ENCODE measurements at regions not wholly inside any gene's neighbourhood (a gene's known extent, or its start where the extent isn't known, plus 50 kb on each side); places are given as distances from the start of the nearest gene placed in this dataset.
"Not testable (repeated sequence)": the region's sequence is repeated elsewhere in the genome, so short reads cannot be mapped to it uniquely, and the experiment has no call there.

DNA sequence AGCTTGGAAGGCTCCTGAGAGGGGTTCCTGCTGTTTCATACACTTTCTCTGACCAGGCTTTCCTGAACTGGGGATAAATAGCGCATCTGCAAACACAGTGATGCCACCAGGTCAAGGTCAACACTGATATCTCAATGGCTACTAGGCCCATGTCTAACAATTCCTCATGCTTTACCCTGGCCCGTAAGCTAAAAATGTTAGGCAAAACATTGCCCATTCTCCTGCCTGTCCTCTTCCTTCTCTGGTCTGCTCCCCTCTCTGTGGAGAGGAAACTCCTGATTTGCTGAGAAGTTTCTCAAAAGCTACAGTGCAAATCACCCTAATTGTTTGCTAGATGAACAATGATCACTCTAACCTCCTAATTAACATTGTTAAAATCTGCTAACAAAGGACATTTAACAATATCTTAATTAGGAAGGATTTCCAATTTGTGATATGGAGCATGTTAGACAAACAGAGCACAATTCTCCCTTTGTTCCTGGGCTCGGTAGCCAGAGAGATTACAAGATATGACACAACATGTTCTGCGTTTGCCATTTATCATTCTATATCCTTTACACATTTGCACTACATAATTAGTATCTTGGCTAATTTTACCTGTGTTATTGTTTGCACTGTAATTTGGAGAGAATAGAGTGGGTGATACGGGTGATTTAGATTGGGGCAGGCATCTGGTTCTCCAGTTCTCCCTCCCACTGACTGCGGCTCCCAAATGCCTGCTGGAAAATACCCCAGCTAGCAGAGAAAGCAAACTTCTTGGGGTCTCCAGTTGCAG, 266.8 kb downstream of the CD83 start:
- intact Hi-C loops (cut with micrococcal nuclease): loop anchor here (5.0 kb wide), 1 partner anchor 68 kb away; no protein-coding TSS in a partner anchor

GRCh38 chr6:14386263-14386662, 268.7 kb downstream of the CD83 start:
- intact Hi-C loops (cut with micrococcal nuclease): no loop called here

GRCh38 chr6:14386668-14387067, 269.1 kb downstream of the CD83 start:
- intact Hi-C loops (cut with micrococcal nuclease): no loop called here

GRCh38 chr6:14388371-14388770, 270.8 kb downstream of the CD83 start:
- intact Hi-C loops (cut with micrococcal nuclease): no loop called here

- intact Hi-C loops (cut with micrococcal nuclease): not testable (repeated sequence)
These were observed 272.2 kb downstream of the CD83 start for GRCh38 chr6:14389776-14390175.

- intact Hi-C loops (cut with micrococcal nuclease): no loop called here
These were observed 273.2 kb downstream of the CD83 start for GRCh38 chr6:14390805-14391204.

DNA sequence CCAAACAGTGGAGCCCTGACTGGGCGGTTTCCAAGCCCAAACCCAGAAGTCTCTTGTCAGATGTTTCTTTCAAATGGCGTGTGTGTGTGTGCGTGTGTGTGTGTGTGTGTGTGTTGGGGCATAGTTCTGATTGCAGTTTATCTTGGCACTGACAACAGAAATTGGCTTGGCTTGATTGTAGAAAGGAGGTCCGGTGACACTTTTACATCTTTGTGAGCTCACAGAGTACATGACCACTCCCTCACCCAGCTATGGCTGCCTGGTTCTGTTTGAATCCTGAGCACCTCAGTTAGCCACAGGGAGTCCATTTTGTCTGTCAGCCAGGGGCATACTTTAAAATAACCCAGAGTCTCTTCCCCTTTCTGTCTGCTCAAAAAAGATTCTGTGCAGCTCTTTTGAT, 276.3 kb downstream of the CD83 start:
- intact Hi-C loops (cut with micrococcal nuclease): no loop called here

- intact Hi-C loops (cut with micrococcal nuclease): no loop called here
These were observed 278.8 kb downstream of the CD83 start for GRCh38 chr6:14396392-14396791.

DNA sequence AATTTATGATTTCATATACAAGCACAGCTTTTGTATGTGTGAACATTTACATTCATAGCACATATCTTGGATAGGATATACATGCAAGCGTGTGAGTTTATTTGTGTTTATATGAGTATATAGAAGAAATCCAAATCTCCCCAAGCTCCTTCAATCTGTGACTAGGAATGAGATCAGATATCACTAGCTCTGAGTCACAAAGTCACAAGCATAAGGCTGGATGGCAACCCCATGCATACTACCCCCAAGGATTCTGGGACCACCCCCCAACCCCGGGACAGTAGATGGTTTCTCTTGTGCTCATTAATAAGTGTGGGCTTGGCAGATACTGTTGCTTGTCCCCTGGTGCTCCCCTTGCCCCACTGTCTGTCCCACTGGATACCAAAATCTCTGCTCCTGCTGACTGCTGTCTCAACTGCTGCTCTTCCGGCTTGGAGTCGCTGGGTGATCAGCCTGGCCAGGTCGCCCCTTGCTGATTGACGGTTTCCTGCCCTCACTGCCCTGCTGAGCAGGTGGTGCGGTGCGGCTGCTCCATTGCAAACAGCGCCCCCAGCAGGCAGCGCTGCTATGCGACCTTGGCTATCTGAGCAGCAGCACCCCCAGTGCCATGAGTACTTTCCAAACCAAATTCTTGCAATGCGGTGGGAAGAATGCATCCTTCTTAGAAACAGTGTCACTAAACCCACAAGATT, 279.4 kb downstream of the CD83 start:
- intact Hi-C loops (cut with micrococcal nuclease): no loop called here

GRCh38 chr6:14397518-14397901, 279.9 kb downstream of the CD83 start:
- intact Hi-C loops (cut with micrococcal nuclease): no loop called here

- intact Hi-C loops (cut with micrococcal nuclease): no loop called here
These were observed 281.4 kb downstream of the CD83 start for GRCh38 chr6:14398953-14399352.

- intact Hi-C loops (cut with micrococcal nuclease): no loop called here
These were observed 282.1 kb downstream of the CD83 start for GRCh38 chr6:14399635-14400034.

GRCh38 chr6:14401246-14401645, 283.7 kb downstream of the CD83 start:
- intact Hi-C loops (cut with micrococcal nuclease): no loop called here

DNA sequence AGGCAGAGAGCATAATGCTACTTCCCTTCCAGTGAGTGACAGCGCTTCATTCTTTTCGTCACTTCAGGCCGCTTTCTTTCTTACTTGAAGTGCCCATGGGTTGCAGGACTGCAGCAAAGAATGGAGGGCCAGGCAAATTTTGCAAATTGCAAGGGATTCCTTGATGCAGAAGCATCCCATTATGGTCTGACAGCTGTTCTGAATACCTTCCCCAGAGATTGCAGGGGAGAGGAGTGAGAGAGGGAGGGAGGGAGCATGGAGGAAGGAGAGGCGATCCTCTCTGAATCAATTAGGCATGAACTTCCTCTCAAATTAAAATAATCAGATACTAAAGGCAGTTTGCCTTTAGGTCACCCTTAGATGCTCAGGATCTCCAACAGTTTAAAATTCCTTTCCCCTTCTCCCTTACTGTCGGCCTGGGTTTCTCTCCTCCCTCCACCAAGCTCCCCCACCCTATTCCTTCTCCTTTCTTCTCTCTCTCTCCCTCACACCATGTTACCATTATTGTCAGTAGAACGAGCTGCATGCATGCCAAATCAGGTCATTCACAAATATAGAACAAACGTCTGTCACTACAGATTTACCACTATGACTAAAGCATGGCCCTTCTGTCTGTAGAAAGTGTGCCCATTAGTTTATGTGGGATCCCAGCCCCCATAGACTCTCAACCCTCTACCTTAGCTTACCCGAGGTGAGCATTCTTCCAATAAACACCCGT, 289.2 kb downstream of the CD83 start:
- intact Hi-C loops (cut with micrococcal nuclease): no loop called here

GRCh38 chr6:14408446-14408845, 290.9 kb downstream of the CD83 start:
- intact Hi-C loops (cut with micrococcal nuclease): no loop called here

- intact Hi-C loops (cut with micrococcal nuclease): no loop called here
These were observed 294.5 kb downstream of the CD83 start for GRCh38 chr6:14412026-14412425.

DNA sequence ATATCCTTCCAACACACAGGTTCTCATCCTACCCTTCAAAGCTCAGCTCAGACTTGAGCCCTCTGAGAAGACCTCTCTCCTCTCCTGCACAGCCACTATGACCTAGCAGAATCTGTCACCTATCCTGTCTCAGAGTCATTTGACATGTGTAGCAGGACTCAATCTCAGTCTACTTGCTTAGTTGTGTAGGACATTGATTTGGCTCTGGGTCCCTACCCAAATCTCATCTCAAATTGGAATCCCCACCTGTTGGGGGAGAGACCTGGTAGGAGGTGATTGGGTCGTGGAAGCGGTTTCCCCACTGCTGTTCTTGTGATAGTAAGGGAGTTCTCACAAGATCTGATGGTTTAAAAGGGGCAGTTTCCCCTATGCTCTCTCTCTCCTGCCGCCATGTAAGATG, 297.9 kb downstream of the CD83 start:
- intact Hi-C loops (cut with micrococcal nuclease): no loop called here

GRCh38 chr6:14417377-14417776, 299.8 kb downstream of the CD83 start:
- intact Hi-C loops (cut with micrococcal nuclease): no loop called here

GRCh38 chr6:14419224-14419623, 301.7 kb downstream of the CD83 start:
- intact Hi-C loops (cut with micrococcal nuclease): not testable (repeated sequence)

GRCh38 chr6:14422061-14422460, 304.5 kb downstream of the CD83 start:
- intact Hi-C loops (cut with micrococcal nuclease): no loop called here

DNA sequence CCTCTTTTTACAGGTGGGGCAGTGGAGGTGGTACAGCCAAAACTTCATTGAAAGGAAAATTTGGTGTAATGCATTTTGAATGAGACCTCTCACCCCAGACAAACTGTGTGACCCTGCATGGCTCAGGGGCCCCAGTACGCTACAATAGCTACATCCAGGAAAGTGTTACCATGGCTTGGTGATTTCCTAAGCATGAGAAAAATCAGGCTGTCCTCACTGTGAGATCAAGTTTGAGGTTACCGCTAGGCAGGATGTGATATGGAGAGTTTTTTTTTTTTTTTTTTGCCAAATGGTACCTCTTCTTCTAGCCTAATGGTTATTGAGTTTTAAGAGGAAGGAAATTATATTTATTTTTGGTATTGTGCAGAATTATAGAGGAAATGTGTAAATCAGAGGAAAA, 305.3 kb downstream of the CD83 start:
- intact Hi-C loops (cut with micrococcal nuclease): no loop called here

GRCh38 chr6:14423330-14423729, 305.8 kb downstream of the CD83 start:
- intact Hi-C loops (cut with micrococcal nuclease): no loop called here

All from T-helper 1 cell treated with Interleukin-12 subunit alpha and Interleukin-12 subunit beta and Interleukin-4 antibody, amounts not matched to agents 30 ng/mL and 1 ng/mL, for 36 hours (primary cell).